GM12872 (cell line): ENCODE measurements at regions not wholly inside any gene's neighbourhood (a gene's known extent, or its start where the extent isn't known, plus 50 kb on each side); places are given as distances from the start of the nearest gene placed in this dataset.

Source experiments
- TF ChIP-seq, protein P1 (sequence below): IDR thresholded peaks from 3 replicates; pipeline ENCODE4 v1.5.1; 2011; ENCODE audit warnings: low read depth, mild to moderate bottlenecking, low read length, moderate library complexity; ENCODE audit not compliant: insufficient read depth

DNA sequence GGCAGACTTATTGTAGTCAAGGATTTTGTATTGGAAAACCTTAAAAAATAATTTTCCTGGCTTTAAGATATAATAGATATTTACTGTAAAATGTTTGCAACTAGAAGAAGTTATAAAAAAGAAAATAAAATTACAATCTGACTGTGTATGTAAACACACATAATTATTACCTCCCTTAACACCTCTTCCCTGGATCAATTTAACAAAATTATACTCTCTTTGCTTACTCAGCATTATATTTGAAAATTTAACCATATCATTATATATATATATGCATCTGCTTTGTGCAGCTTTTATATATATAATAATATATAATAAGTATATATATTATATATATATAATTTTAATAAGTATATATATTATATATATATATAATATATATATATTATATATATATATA, 131.7 kb upstream of the FAM98A start:
- TF ChIP-seq, protein P1, sequence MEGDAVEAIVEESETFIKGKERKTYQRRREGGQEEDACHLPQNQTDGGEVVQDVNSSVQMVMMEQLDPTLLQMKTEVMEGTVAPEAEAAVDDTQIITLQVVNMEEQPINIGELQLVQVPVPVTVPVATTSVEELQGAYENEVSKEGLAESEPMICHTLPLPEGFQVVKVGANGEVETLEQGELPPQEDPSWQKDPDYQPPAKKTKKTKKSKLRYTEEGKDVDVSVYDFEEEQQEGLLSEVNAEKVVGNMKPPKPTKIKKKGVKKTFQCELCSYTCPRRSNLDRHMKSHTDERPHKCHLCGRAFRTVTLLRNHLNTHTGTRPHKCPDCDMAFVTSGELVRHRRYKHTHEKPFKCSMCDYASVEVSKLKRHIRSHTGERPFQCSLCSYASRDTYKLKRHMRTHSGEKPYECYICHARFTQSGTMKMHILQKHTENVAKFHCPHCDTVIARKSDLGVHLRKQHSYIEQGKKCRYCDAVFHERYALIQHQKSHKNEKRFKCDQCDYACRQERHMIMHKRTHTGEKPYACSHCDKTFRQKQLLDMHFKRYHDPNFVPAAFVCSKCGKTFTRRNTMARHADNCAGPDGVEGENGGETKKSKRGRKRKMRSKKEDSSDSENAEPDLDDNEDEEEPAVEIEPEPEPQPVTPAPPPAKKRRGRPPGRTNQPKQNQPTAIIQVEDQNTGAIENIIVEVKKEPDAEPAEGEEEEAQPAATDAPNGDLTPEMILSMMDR: no peak

DNA sequence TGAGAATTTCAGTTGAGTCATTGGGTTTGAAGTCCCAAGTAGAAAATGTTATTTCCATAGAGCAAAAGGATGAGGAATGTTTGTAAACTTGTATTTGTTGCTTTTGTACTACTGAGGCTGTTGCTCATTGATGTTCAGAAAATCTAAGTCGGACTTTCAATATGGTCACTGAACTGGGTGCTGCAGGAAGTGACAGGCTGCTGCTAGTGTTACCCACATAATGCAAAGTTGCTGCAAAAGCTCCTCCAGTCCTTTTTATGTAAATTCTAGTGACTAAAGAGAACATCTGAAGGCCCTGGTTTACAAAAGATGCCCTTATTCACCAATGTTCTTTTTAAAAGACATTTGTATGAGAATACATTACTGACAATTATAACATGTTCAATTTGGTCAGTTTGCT, 131.1 kb upstream of the FAM98A start:
- TF ChIP-seq, protein P1: no peak

DNA sequence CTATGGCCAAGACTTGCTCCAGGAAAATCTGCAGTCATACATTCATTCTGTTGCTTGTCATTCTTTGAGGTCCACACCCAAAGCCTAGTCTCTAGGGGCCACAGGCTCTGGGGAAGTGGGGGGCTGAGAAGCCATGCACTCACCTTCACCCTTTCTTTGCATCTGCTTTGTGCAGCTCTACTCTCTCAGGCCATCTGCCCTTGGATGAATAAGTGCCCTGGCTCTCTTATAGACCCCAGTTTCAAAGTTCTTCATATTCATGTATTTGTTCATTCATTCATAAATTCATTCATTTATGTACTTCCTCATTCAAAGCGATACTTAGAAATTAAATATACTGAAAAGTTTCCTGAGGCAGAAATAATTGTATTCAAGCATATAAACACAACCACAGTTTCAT, 130.3 kb upstream of the FAM98A start:
- TF ChIP-seq, protein P1: no peak

DNA sequence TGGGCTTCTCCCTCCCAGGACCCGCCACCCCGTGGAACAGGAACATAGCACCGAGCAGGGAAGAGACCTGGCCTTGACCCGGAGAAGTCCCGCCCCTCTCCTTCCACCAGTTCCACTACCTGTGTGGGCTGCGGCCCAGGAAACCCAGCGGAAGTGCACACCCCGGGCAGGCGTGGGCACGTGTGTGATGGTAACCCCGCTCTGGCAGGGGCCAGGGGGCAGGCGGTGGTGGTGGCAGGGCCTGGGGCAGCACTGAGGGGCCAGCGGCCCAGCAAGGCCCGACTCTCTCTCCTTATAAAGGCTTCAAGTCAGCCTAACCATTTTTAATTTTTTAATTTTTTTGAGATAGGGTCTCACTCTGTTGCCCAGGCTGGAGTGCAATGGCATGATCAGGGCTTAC, 129.0 kb upstream of the FAM98A start:
- TF ChIP-seq, protein P1: no peak

DNA sequence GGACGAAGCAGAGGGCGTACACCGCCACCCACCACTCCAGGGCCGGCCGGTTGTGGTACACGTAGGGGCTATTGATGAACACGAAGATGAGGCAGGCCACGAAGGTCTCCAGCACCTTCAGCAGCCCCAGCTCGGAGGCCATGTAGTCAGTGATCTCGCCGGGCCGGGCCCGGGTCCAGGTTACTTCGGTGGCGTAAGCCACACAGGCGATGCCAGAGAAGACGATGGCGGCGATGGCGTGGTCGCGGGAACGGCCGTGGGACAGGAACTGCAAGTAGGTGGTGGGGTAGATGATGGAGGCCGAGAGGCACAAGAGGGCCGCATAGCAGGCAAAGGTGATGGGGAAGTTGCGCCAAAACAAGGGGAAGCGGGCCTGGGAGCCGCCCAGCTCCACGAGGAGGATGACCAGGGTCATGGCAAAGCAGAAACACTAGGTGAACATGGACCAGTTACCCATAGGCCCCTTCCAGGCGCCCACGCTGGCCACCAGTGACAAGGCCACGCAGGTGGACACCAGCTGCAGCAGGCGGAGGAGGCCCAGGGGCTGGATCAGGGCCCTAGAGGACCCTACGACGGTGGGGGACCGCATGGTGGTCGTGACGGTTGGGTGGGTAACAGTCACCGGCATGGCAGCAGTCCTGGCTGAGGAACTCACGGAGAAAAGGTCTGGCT, 128.4 kb upstream of the FAM98A start:
- TF ChIP-seq, protein P1: no peak

DNA sequence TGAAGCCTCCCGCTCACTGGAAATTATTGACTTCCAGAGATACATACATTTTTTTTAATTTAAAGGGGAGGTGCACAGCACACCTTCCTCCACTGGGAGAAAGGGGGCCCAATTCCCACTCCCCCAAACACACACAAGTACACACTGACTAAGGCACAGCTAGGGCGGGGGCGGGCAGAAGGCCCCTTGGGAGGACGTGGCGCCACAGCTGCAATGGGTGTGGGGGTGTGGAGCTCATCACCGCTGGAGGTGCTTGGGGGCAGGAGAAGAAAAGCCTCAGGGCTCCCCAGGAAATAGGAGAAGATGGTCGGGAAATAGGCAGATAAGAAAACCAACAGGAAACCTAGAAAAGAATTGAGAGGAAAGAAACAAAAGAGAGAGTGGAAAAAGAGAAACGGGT, 127.3 kb upstream of the FAM98A start:
- TF ChIP-seq, protein P1: no peak

DNA sequence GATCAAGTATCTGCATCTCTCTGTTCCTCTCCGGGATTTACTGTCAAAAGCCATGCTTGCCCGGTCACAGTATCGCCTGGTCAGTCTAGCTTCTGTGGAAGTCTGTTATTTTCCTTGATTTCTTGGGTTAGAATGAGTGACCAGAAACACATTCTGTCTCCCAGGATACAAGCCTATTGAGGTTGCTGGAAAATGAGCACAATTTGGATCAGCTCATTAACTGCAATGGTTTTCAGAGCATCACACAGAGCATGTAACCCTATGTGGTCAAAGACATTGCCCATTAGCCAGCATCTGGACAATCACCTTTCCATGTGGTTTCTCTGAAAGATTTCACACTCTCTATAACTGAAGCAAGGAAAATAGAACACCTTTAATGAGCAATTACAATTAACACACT, 124.2 kb upstream of the FAM98A start:
- TF ChIP-seq, protein P1: no peak

DNA sequence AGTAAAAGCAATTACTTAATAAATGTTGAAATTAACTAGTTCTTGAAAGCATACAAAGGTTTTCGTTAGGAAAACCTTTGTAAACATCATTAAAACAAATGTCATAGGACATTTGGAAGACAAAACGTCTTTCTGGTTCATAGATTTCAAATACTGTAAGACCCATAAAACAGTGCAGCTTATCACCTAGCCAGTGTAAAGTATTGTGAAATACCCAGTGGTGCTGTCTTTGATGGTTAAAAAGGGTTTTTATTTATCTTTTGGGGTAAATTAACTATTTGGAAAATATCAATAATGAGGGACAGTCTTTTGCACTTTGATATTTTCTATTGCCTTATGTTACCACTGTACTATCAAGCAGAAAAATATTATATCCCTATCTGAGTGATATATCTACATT, 120.0 kb upstream of the FAM98A start:
- TF ChIP-seq, protein P1: no peak
